Body of pancreas (tissue), 4 donors: ENCODE measurements at regions not wholly inside any gene's neighbourhood (a gene's known extent, or its start where the extent isn't known, plus 50 kb on each side); places are given as distances from the start of the nearest gene placed in this dataset.

ENCODE experiments used
- ATAC-seq: fragments of 150-250 bp; one replicate; pipeline ENCODE4 v1.9.1; 2016
- DNase-seq, 4 donors: peaks; one replicate each; pipeline ENCODE4 v3.0.0-alpha.2; 2019
- H3K27ac ChIP-seq, 4 donors: fragments of 200-600 bp; sonication (generic); 1 replicate in 3 of 4; 2 replicates in 1 of 4; pipeline versions ENCODE4 v1.5.1 to v1.6.1; 2016 to 2019; ENCODE audit warnings: mild to moderate bottlenecking in 1 of 4, mixed read lengths in 1 of 4, moderate library complexity in 1 of 4
- H3K27me3 ChIP-seq, 2 donors: fragments of 200-600 bp; sonication (generic); one replicate each; pipeline ENCODE4 v1.6.0; 2016; ENCODE audit warnings: mild to moderate bottlenecking in 1 of 2
- H3K36me3 ChIP-seq, 2 donors: fragments of 200-600 bp; sonication (generic); replicated peaks in 1 of 2; 2 replicates each; pipeline ENCODE4 v1.5.1; 2016; ENCODE audit warnings: low read depth in 2 of 2; ENCODE audit not compliant: insufficient read depth in 1 of 2
- H3K4me1 ChIP-seq: fragments of 200-600 bp; sonication (generic); one replicate; pipeline ENCODE4 v1.6.0; 2016
- H3K4me3 ChIP-seq, 2 donors: fragments of 200-600 bp; sonication (generic); 1 replicate in 1 of 2; 2 replicates in 1 of 2; pipeline ENCODE4 v1.5.1; 2016 to 2019
- H3K9me3 ChIP-seq, 3 donors: fragments of 200-600 bp; sonication (generic); 1 replicate in 2 of 3; 2 replicates in 1 of 3; pipeline ENCODE4 v1.5.1; 2016
- POLR2A ChIP-seq, 3 donors: fragments of 450-650 bp; IDR thresholded peaks; one replicate each; pipeline ENCODE4 v1.6.1; 2016; ENCODE audit warnings: antibody characterized with exemption in 3 of 3, mild to moderate bottlenecking in 2 of 3
- whole genome bisulfite sequencing, 2 donors: methylation state at CpG; one replicate each; pipeline ENCODE4 v1.1.5; 2017; 5-methylcytosine and 5-hydroxymethylcytosine counted together
- intact Hi-C: fragments of 100-400 bp; cut with DNase I; formaldehyde crosslinking; loops from one replicate; pipeline ENCODE4 v1.15.1; 2023
- TF ChIP-seq, protein P1 (sequence below), 7 experiments: fragments of 450-650 bp in 4 of 7; fragments of 200-600 bp in 3 of 7; sonication (generic) in 3 of 7; IDR thresholded peaks; one replicate each; pipeline ENCODE4 v1.5.1; 2016 to 2019; ENCODE audit warnings: antibody characterized with exemption in 7 of 7

- no peak for DNase-seq
- intact Hi-C loops = loop anchor here (5.0 kb wide), 1 partner anchor 320 kb away; no protein-coding TSS in a partner anchor
Measured at GRCh38 chr16:73882651-73883050, 414.0 kb upstream of the PSMD7 start.

GRCh38 chr16:73882033-73882432 is 414.6 kb upstream of the PSMD7 start:
- intact Hi-C loops = loop anchor here (5.0 kb wide), 1 partner anchor 320 kb away; no protein-coding TSS in a partner anchor
- H3K4me1 ChIP-seq = no peaks in the 10 kb centered on the region
- no peak overlapping the region for H3K27ac ChIP-seq
- ATAC-seq = no peak
- TF ChIP-seq, protein P1, sequence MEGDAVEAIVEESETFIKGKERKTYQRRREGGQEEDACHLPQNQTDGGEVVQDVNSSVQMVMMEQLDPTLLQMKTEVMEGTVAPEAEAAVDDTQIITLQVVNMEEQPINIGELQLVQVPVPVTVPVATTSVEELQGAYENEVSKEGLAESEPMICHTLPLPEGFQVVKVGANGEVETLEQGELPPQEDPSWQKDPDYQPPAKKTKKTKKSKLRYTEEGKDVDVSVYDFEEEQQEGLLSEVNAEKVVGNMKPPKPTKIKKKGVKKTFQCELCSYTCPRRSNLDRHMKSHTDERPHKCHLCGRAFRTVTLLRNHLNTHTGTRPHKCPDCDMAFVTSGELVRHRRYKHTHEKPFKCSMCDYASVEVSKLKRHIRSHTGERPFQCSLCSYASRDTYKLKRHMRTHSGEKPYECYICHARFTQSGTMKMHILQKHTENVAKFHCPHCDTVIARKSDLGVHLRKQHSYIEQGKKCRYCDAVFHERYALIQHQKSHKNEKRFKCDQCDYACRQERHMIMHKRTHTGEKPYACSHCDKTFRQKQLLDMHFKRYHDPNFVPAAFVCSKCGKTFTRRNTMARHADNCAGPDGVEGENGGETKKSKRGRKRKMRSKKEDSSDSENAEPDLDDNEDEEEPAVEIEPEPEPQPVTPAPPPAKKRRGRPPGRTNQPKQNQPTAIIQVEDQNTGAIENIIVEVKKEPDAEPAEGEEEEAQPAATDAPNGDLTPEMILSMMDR (IDR thresholded peaks at IDR 0.05) = no peak
- no peak for TF ChIP-seq POLR2A (IDR thresholded peaks at IDR 0.05)
- H3K27me3 ChIP-seq = no peaks in the 10 kb centered on the region
- WGBS, 2 donors = 15 to 17% methylated on average over 7 of the region's 7 CpGs
- H3K9me3 ChIP-seq = no peaks in the 10 kb centered on the region
- no peak for DNase-seq
- no peak overlapping the region for H3K4me3 ChIP-seq
- no peaks in the 10 kb centered on the region for H3K36me3 ChIP-seq

More at GRCh38 chr16:73882651-73883050, 414.0 kb upstream of the PSMD7 start:
- WGBS, 2 donors = 61 to 67% methylated on average over 2 of the region's 2 CpGs
- no peaks in the 10 kb centered on the region for H3K27me3 ChIP-seq
- TF ChIP-seq, protein P1 (IDR thresholded peaks at IDR 0.05) = no peak
- no peak for TF ChIP-seq POLR2A (IDR thresholded peaks at IDR 0.05)
- no peak for ATAC-seq
- H3K27ac ChIP-seq = no peak overlapping the region
- no peaks in the 10 kb centered on the region for H3K9me3 ChIP-seq
- no peak overlapping the region for H3K4me3 ChIP-seq
- no peaks in the 10 kb centered on the region for H3K4me1 ChIP-seq
- H3K36me3 ChIP-seq = no peaks in the 10 kb centered on the region

GRCh38 chr16:73879621-73880020 is 417.0 kb upstream of the PSMD7 start:
- H3K36me3 ChIP-seq = no peaks in the 10 kb centered on the region
- no peaks in the 10 kb centered on the region for H3K27me3 ChIP-seq
- TF ChIP-seq POLR2A (IDR thresholded peaks at IDR 0.05) = no peak
- TF ChIP-seq, protein P1 (IDR thresholded peaks at IDR 0.05) = no peak
- WGBS, 2 donors = 59 to 69% methylated on average over 2 of the region's 2 CpGs
- intact Hi-C loops = loop anchor here (5.0 kb wide), 1 partner anchor 317 kb away; no protein-coding TSS in a partner anchor
- H3K4me1 ChIP-seq = no peaks in the 10 kb centered on the region
- no peak overlapping the region for H3K4me3 ChIP-seq
- no peak for DNase-seq
- no peak for ATAC-seq
- no peak overlapping the region for H3K27ac ChIP-seq
- H3K9me3 ChIP-seq = no peaks in the 10 kb centered on the region

DNA sequence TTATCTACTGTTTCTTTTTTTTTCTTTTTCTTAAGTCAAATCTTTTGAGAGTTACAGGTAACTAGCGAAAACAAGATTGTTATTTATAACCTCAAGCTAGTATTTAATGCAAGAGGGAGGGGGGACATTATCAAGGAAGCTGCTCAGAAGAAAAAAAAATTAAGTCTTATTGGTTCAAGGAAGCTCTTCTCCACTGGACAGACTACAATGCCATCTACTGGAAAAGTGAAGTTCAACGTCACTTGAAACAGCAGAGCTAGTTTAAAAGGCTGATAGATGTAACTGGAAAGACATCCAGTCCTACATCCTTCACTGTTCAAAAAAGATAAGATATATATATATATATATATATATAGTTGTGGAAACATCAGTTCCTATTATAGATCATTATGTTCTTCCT is 418.0 kb upstream of the PSMD7 start:
- peak in 1 of 4 donors; percentile 19 for DNase-seq
- intact Hi-C loops = no loop called here
- WGBS, 2 donors = 8 to 17% methylated on average over 2 of the region's 2 CpGs

More for the DNA sequence above, 418.0 kb upstream of the PSMD7 start:
- TF ChIP-seq, protein P1 (IDR thresholded peaks at IDR 0.05) = peak in 6 of 7 experiments; percentile 39 to 70 (median 60)
- TF ChIP-seq POLR2A (IDR thresholded peaks at IDR 0.05) = no peak
- Histone ChIP-seq H3K36me3 (no peaks in the 10 kb centered on the region), H3K27ac (no peak overlapping the region), H3K4me1 (peaks cover 4% of the 10 kb centered on the region), H3K4me3 (no peak overlapping the region), H3K9me3 (no peaks in the 10 kb centered on the region), H3K27me3 (no peaks in the 10 kb centered on the region)
- no peak for ATAC-seq
